Right lung (tissue), 2 donors: ENCODE measurements at regions not wholly inside any gene's neighbourhood (a gene's known extent, or its start where the extent isn't known, plus 50 kb on each side); places are given as distances from the start of the nearest gene placed in this dataset.

Experiments
- DNase-seq, 2 donors: peaks; one replicate each; pipeline ENCODE4 v3.0.0-alpha.2; 2013

DNA sequence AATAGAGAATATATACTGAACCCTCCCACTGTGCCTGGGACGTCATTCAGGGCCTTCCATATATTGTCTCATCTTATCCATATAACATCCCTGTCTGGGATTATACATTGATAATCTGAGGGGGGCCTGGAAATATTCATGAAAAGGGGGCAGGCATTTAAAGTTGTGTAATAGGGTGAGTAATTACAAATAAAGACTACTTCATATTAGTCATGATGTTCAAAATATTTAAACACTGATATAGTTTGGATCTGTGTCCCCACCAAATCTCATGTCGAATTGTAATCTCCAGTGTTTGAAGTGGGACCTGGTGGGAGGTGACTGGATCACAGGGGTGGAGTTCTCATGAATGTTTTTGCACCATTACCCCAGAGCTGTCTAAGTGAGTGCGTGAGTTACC is 97.8 kb downstream of the AQP9 start:
- DNase-seq: no peak

DNA sequence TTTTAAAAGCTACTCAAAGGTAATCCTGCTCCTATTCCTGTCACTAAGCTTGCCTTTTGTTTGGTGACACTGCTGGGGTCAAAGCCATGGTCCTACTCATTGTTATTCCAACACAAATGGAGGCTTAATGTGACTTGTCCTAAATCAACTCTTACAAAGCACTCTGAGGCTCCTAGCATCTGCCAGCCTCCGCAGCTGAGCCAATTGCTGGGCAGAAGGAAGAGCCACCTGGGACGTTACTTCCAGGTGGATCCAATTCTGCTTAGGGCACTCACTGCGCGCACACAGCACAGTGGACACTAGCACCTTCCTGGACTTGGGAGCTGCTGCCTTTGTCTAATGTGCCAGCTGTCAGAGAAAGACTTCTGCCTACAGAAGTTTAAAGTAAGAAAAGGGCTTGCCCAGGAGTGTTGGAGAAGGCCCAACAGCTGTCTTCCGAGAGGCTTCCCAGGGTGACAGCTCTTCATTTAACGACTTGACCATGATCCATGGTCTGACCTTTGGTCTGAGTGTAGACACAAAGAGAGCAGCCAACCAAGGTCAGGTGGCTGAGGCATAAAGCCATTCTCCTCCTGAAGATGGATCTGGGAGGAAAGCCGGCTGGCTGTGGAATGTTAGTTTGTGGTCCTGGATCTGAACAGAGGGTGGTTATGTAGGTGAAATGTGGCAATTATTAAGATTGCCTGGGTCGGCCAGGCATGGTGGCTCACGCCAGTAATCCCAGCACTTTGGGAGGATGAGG is 102.2 kb downstream of the AQP9 start:
- DNase-seq: no peak

DNA sequence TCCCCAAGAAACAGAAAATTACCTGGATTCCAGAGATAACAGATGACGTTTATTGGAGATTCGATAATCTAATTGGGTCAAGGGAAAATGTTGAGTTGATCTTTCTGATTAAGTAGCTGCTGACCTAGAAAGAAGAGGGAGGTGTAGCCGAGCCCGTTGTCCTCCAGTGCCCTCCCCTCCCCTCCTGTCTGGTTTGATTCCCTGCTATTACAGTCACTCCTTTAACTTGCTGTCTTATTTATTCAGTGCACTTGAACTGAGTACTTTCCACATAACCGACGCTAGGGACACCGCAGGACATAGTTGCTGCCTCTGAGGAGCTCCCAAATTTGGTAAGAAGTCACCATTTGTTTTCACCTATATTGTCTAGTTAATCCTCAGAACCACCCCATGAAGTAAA is 103.7 kb downstream of the AQP9 start:
- DNase-seq: no peak

DNA sequence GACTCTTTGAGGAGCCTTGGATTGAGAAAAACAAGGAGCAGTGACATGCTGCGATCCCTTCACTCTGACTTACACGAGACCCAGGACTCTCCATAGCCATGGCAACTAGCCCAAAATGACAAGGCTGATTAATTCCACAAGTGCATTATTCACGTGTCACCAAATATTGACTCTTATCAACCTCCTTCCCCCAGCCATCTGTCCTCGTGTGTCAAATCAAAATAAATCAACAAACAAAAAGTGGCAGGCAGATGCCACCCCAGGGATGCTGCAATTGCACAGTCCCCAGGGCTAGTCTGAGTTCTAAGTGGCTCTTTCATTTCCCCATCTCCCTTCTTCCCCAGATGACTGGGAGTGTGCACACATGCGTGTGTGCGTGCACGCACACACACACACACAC is 104.9 kb downstream of the AQP9 start:
- no peak for DNase-seq

DNA sequence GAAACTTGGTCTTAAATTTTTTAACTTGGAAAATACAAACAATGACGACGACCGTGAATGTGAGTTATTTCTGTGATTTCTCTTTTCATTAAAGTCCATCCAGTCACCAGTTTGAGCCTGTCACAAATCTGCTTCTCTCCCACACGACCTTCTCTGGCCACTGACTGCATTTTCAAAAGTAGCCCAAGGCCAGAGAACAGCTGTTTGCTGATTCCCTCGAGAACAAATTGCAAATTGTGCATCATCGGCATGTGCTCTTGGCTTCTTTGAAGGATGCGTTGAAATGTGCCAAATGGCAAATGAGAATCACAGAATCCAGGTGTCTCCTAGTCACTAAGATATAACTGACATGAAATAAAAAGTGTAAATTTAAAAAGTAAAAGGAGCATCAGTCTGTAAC is 106.4 kb downstream of the AQP9 start:
- DNase-seq: no peak

DNA sequence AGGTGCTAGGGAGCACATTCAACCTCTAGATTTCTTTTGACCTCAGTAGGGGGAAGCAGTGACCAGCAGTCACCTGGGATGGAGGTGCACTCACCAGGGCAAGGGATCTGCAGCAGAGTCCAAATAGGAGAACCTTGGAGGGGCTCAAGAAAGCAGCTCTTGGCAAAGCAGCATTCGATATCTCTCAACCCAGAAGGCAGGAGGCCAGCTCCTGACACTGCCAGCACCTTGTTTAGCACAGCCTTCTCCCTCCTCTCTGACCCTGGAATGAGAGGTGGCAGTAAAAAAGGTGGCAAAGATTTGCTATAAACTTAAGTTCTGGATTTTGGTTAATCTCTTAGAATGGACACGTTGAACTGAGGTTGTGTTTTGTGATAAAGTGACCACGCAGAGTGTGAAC is 107.9 kb downstream of the AQP9 start:
- DNase-seq: no peak

DNA sequence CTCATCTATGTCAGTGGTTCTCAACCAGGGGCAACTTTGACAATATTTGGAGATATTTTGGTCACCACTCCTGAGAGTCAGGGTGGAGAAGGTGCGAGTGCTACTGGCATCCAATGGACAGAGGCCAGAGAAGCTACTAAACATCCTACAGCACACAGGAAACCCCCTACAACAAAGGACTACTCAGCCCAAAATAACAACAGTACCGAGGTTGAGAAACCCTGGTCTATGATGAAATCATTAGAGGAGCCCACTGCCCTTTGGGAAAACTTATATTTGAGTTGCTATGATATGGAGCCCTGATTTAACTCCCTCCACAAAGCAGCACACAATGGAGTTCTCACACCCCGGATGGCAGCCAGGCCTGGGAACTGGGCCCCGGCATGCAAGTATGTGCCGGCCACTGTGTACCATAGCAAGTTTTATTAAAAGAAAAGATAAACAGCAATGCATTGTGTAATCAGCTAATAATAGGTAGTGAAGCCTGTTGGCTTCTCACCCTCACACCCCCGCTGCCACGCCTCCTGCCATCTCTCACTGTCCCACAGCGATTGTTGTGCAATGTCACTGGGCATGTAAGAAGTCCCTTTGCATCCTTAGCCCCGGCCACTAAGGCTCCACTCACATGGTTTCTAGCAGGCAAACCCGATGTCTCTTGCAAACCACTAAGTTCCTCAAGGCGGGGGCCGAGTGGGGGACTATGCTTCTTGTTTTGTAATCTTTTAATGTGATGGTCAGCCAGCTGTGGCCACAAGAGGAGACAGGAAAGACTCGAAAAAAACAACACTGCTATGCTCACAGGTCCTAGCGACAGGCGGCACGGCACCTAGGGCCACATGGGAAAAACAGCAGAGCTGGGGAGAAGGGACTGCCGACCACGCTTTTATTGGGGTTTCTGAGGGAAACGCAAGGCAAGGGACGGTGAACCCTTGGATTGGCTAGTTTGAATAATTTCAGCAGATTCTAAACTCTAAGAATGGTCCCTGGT is 110.0 kb downstream of the AQP9 start:
- DNase-seq: no peak

DNA sequence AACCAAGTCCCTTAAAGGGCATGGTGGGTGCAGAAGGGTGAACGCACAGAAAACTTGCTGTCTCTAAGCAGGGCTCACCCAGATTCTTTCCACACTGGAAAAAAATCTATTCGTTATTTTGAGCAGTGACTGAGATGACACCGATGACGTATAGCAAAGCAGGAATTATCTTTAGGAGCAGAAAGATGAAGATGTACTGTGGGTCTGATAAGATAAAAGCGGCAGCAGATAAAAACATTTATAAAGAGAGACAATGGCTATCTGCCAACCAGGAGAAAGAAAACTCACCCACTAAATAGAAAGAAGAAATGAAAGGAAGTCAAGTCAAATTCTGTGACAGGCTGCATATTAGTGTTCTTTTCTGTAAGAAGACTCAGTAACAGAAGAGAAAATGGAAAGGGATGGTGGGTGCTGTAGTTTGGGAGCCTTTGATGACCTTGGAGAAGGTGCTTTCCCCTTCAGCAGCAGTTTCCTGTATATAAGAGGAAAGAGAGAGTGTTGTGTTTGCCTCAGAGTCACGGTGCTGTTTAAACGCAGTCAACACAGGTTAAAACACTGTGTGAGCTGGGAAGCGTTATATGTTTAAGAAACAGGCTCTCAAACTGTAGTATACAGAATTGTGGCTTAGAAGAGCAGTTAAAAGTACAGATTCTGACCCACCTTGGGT is 111.6 kb downstream of the AQP9 start:
- no peak for DNase-seq

DNA sequence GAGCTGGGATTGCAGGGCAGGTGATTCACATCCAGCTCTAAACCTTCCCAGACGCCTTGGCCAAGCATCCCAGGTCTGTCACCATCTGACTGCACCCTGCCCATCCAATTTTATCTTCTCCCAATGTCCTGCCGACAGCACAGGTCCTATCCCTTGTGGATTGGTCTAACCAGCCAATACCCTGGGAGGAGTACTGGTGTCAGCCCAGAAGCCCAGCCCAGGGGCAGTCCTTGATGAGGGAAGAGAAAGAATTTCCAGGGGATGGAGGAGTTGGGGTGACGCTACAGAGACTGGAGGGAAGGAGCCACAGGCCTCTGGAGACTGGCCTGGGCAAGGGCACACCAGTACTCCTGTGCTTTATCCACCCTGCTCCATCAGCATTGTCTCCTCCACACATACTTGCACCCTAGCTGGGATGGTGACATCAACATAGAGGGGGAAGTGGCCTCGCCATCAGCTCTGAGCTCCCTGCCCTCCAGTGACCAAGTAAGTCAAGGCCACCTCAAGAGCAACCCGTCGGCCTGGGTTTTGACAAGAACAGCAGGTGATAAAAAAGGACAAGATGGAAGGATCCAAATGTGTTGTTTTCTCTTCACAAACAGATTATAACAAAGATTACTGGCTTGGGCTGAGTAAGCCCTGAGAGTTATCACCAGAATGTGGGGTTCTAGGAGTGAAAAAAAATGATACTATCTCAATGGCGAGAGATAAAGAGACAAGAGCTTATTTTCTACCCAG is 114.6 kb downstream of the AQP9 start:
- no peak for DNase-seq

DNA sequence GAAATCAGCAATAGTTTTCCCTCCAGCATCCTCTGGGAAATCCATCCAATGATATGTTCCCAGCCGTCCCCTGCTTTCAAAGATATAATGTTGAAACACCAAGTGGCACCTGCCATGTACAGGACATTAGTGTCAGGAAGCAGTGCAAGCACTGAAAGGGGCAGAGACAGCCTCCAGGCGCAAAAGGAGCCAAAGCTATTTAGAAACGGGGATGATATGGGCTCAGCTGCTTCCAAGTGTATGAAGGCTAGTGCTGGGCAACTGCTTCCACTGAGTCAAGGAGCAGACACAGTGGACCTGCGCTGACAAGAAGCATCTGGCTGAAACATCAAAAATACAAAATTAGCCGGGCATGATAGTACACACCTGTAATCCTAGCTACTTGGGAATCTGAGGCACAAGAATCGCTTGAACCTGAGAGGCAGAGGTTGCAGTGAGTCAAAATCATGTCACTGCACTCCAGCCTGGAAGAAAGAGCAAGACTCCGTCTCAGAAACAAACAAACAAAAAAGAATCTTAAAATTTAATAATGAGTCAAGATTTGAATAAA is 119.7 kb downstream of the AQP9 start:
- no peak for DNase-seq

DNA sequence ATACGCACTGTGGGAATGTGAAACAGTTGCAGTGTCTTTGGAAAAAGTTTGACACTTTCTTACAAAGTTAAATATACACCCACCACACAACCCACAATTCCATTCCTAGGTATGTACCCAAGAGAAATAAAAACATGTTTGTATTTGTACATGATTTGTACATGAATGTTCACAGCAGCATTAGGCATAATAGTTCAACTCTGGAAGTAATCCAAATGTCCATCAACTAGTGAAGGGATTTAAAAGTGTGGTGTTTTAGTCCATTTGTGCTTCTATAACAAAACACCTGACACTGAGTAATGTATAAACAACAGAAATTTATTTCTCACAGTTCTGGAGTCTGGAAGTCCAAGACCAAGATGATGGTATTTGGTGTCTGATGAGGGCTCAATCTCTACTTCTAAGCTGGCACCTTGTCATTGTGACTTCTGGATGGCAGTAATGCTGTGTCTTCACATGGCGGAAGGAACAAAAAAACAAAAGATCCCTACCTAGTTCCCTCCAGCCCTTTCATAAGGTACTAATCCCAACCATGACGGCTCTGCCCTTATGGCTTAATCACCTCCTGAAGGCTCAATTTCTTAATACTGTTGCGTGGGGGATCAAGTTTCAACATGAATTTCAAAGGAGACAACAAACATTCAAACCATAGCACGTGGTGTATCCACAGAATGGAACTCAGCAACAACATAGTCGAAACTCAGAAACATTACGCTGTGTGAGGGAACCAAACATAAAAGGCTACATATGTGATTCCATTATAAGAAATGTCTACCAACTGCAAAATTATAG is 120.5 kb downstream of the AQP9 start:
- no peak for DNase-seq

DNA sequence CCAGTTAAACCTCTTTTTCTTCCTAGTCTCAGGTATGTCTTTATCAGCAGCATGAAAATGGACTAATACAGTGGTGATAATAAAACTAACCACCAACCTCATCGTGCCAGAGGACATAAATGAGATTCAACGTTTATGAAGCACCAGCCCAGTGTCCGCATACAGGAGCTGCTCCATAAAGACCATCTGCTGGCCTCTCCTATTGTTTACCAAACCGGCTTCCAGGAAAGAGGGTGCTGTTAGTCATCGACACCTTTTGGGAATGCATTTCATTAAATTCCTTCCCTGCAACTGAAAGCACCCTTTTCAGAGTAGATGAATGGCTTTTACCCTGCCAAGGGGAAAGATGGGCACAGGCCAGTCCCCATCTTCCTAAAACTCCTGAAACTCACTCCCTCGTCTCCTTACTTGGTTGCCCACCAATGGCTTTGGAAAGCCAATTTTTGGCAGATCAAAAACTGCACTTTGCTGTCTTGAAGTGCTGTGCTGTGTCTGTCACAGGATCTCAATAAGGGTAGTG is 122.1 kb downstream of the AQP9 start:
- DNase-seq: no peak

DNA sequence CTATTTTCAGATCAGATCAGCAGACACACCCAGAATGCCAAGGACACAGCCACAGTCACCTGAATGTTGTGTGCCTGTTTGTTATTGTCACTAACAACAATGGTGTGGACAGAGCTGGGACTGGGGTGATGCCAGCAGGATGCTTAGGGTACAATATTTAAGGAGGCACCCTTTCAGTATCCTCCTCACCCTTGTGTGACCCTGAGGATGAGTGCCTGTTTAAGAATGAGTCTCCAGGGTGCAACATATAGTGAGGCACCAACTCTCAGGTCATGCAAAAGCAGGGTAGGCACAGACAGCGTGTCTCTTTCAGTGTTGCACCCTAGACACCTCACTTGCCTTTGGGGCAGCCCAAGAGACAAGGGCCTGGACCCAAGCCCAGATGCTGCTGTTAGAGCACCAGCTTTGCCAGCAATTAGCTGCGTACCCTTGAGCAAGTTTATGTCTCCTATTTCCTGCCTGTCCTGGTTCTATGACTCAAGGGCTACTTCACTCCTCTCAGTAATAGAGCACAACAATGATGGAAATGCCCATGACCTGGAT is 122.6 kb downstream of the AQP9 start:
- no peak for DNase-seq

DNA sequence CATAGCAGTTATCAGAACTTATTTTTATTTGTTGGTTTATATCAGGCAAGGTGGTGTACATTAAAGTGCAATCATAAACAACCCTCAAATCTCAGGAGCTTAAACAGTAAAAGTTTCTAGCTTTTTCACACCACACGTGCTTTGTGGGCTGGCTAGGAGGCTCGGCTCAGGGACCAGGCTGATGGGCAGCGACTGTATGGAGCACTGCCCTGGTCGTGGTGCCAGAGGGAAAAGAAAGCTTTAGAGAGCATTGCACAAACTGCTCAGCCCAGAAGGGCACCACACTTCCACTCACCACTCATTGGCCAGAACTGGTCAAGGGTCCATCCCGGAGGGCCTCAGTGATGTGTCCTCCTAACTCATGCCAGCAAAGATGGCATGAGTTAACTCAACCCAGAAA is 123.2 kb downstream of the AQP9 start:
- no peak for DNase-seq

DNA sequence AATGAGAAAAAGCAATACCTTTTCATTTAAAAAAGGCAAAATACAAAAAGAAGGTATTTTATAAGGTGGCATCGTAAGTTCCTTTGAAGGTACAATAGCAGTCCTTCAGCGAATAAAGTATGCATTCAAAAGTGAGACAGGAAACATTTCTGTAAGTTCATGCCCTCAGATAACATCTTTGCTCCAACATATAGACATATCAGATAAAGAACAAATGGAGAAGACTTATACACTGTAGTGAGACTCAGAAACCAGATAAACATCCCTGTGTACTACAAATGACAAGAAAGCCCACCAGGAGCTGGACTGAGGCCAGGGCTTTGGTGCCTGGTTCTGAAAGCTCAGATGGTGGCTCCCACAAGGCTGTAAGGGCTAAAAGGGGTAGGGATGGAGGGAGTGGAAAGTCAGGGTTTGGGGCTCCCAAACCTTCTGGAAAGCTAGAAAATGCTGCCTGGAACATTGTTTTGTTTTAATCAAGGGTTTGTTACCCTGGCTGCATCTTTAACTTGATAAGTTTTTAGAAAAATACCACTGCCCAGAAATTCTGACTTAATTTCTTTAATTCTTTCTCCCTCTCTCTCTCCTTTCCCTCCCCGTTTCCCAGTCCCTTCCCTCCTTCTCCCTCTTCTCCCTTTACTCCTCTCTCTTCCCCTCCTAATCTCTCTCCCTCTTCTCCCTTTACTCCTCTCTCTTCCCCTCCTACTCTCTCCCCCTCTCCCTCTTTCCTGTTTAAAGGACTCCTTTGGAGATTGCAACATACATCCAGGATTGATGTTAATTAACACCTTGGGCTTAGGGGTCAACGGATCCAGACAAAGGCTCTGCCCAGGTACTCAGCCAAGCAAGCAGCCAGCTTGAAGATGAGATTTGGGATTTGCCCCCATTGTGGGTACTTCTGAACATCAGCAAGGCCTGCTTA is 126.1 kb downstream of the AQP9 start:
- no peak for DNase-seq

DNA sequence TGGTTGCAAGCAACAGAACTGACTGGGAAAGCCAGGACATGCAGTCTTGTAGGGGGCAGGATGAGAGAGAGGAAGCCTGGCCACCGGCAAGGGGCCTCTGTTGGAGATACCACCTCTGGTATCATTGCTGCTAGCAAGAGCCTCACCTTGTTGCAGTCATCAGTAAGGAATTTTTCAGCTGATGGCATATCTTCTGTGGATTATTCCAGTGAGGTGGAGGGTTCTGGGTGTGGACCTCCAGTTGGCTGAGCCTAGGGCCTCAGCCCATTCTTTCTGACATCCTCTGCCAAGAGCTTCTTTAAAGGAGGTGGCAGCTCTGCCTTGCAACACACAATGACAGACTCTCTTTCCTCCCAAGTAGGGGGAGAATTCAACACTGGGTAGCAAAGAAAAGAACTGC is 128.9 kb downstream of the AQP9 start:
- no peak for DNase-seq

DNA sequence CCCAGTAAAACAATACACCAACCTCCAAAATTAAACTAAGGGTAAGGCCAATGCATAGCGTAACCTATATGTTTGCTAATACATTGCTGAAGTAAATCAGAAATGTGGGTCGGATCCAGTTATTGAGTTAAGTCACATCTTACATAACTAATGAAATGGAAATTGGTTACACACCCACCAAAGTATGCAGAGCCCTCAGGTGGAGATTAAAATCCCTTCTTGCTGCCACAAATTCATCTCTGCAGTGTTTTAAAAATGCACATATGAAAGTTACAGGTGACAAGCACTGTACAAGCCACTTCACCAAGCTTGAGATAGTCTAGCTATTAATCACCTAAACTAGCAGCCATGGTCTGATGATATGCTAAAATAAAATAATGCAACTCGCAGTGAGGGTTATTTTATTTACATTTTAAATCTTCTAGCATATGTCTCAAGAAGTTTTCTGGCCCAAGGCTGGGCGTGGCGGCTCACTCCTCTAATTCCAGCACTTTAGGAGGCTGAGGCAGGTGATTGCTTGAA is 130.6 kb downstream of the AQP9 start:
- DNase-seq: no peak
